ENCODE measurements at regions not wholly inside any gene's neighbourhood (a gene's known extent, or its start where the extent isn't known, plus 50 kb on each side); places are given as distances from the start of the nearest gene placed in this dataset.

- no peak for DNase-seq
These were observed 70.2 kb upstream of the GATA5 start for GRCh38 chr20:62545901-62546525.

GRCh38 chr20:62546606-62547005, 70.8 kb upstream of the GATA5 start:
- DNase-seq = no peak

- no peak for DNase-seq
These were observed 71.6 kb upstream of the GATA5 start for GRCh38 chr20:62547364-62547763.

- DNase-seq = no peak
These were observed 72.7 kb upstream of the GATA5 start for GRCh38 chr20:62548471-62548870.

- DNase-seq = no peak
These were observed 73.2 kb upstream of the GATA5 start for GRCh38 chr20:62549029-62549428.

- DNase-seq = no peak
These were observed 73.8 kb upstream of the GATA5 start for GRCh38 chr20:62549499-62550086.

GRCh38 chr20:62550087-62550632, 74.4 kb upstream of the GATA5 start:
- DNase-seq = peak in 1 of 6 experiments; percentile 15

GRCh38 chr20:62551407-62552323, 75.9 kb upstream of the GATA5 start:
- peak in 1 of 6 experiments; percentile 11 for DNase-seq

GRCh38 chr20:62552613-62553012, 76.8 kb upstream of the GATA5 start:
- no peak for DNase-seq

GRCh38 chr20:62553136-62553837, 77.5 kb upstream of the GATA5 start:
- DNase-seq = no peak

GRCh38 chr20:62553838-62554161, 78.0 kb upstream of the GATA5 start:
- DNase-seq = no peak

- DNase-seq = no peak
These were observed 78.6 kb upstream of the GATA5 start for GRCh38 chr20:62554214-62554897.

GRCh38 chr20:62554898-62555641, 79.3 kb upstream of the GATA5 start:
- DNase-seq = no peak

- DNase-seq = no peak
These were observed 80.0 kb upstream of the GATA5 start for GRCh38 chr20:62555642-62556420.

GRCh38 chr20:62557462-62557861, 81.7 kb upstream of the GATA5 start:
- DNase-seq = no peak

- no peak for DNase-seq
These were observed 82.2 kb upstream of the GATA5 start for GRCh38 chr20:62557999-62558408.

- no peak for DNase-seq
These were observed 83.0 kb upstream of the GATA5 start for GRCh38 chr20:62558779-62559178.

- DNase-seq = no peak
These were observed 82.1 kb upstream of the SLCO4A1 start for GRCh38 chr20:62560162-62560561.

- DNase-seq = no peak
These were observed 81.1 kb upstream of the SLCO4A1 start for GRCh38 chr20:62561182-62561581.

- no peak for DNase-seq
These were observed 80.4 kb upstream of the SLCO4A1 start for GRCh38 chr20:62561948-62562347.

- DNase-seq = no peak
These were observed 79.5 kb upstream of the SLCO4A1 start for GRCh38 chr20:62562831-62563230.
